CD14-positive monocyte (primary cell): ENCODE measurements at regions not wholly inside any gene's neighbourhood (a gene's known extent, or its start where the extent isn't known, plus 50 kb on each side); places are given as distances from the start of the nearest gene placed in this dataset.

Experiments
- DNase-seq, 3 donors: peaks; one replicate each; pipeline ENCODE4 v3.0.0-alpha.2; 2011 to 2022
- H2AFZ ChIP-seq: 2 replicates; pipeline ENCODE4 v1.6.0; 2012; ENCODE audit warnings: mild to moderate bottlenecking, low read depth, low read length, inconsistent platforms; ENCODE audit not compliant: insufficient read depth, poor library complexity, severe bottlenecking
- H3K27ac ChIP-seq, 2 donors: 1 replicate in 1 of 2; 2 replicates in 1 of 2; pipeline ENCODE4 v1.5.1; 2012 to 2013; ENCODE audit warnings: low read length in 2 of 2, control low read depth in 1 of 2, inconsistent platforms in 1 of 2, low read depth in 1 of 2, mild to moderate bottlenecking in 1 of 2
- H3K27me3 ChIP-seq, 2 donors: one replicate each; pipeline versions ENCODE4 v1.6.0 to v1.6.1; 2011 to 2013; ENCODE audit warnings: low read length in 2 of 2; ENCODE audit not compliant: control insufficient read depth in 2 of 2, insufficient read depth in 2 of 2
- H3K36me3 ChIP-seq, 2 donors: replicated peaks in 1 of 2; 1 replicate in 1 of 2; 2 replicates in 1 of 2; pipeline versions ENCODE4 v1.5.1 to v1.6.1; 2012 to 2013; ENCODE audit warnings: low read length in 2 of 2, control low read depth in 1 of 2, inconsistent platforms in 1 of 2, mild to moderate bottlenecking in 1 of 2; ENCODE audit not compliant: insufficient read depth in 2 of 2, control insufficient read depth in 1 of 2
- H3K4me1 ChIP-seq, 2 donors: 1 replicate in 1 of 2; 2 replicates in 1 of 2; pipeline versions ENCODE4 v1.5.1 to v1.6.1; 2012 to 2013; ENCODE audit warnings: low read length in 2 of 2, control low read depth in 1 of 2, inconsistent platforms in 1 of 2, mild to moderate bottlenecking in 1 of 2, moderate library complexity in 1 of 2; ENCODE audit not compliant: insufficient read depth in 2 of 2, control insufficient read depth in 1 of 2
- H3K4me2 ChIP-seq: replicated peaks from 2 replicates; pipeline ENCODE3; 2012; ENCODE audit warnings: low read length, moderate library complexity, mild to moderate bottlenecking; ENCODE audit not compliant: poor library complexity, severe bottlenecking; ENCODE audit errors: extremely low read depth
- H3K4me3 ChIP-seq, 3 experiments: fragments of 200-600 bp in 1 of 3; sonication (generic) in 1 of 3; replicated peaks in 1 of 3; 1 replicate in 2 of 3; 2 replicates in 1 of 3; pipeline ENCODE4 v1.5.1; 2011 to 2013; ENCODE audit warnings: low read length in 3 of 3, mild to moderate bottlenecking in 3 of 3, control low read depth in 2 of 3, low read depth in 2 of 3, inconsistent platforms in 1 of 3, moderate library complexity in 1 of 3
- H3K79me2 ChIP-seq: 2 replicates; pipeline ENCODE4 v1.6.0; 2012; ENCODE audit warnings: mild to moderate bottlenecking, control low read depth, inconsistent platforms, low read length, moderate library complexity; ENCODE audit not compliant: insufficient read depth
- H3K9ac ChIP-seq: 2 replicates; pipeline ENCODE4 v1.6.0; 2017; ENCODE audit warnings: low read length, mild to moderate bottlenecking; ENCODE audit not compliant: insufficient read depth, poor library complexity, severe bottlenecking
- H3K9me3 ChIP-seq, 2 donors: replicated peaks in 1 of 2; 1 replicate in 1 of 2; 2 replicates in 1 of 2; pipeline versions ENCODE4 v1.5.1 to v1.6.1; 2012 to 2013; ENCODE audit warnings: low read length in 2 of 2, control low read depth in 1 of 2; ENCODE audit not compliant: control insufficient read depth in 1 of 2, insufficient read depth in 1 of 2
- H4K20me1 ChIP-seq: 2 replicates; pipeline ENCODE4 v1.6.0; 2012; ENCODE audit warnings: mild to moderate bottlenecking, low read length, control low read depth, moderate library complexity; ENCODE audit not compliant: insufficient read depth
- H3K27ac Mint-ChIP-seq, 7 donors: one replicate each; pipeline ENCODE4 v1.8.0; 2020; ENCODE audit warnings: mild to moderate bottlenecking in 7 of 7, mixed read lengths in 7 of 7, moderate library complexity in 6 of 7, inconsistent platforms in 2 of 7
- H3K27me3 Mint-ChIP-seq, 3 donors: one replicate each; pipeline ENCODE4 v1.8.0; 2021 to 2022; ENCODE audit warnings: low read depth in 3 of 3, mild to moderate bottlenecking in 3 of 3, mixed read lengths in 3 of 3, moderate library complexity in 3 of 3, inconsistent platforms in 1 of 3
- H3K36me3 Mint-ChIP-seq, 2 donors: one replicate each; pipeline ENCODE4 v1.8.0; 2020; ENCODE audit warnings: mixed read lengths in 2 of 2, inconsistent platforms in 1 of 2, mild to moderate bottlenecking in 1 of 2
- H3K4me1 Mint-ChIP-seq: one replicate; pipeline ENCODE4 v1.8.0; 2020; ENCODE audit warnings: mild to moderate bottlenecking, mixed read lengths
- H3K4me3 Mint-ChIP-seq, 2 donors: one replicate each; pipeline ENCODE4 v1.8.0; 2020; ENCODE audit warnings: mild to moderate bottlenecking in 2 of 2, mixed read lengths in 2 of 2, moderate library complexity in 1 of 2
- H3K9me3 Mint-ChIP-seq, 7 donors: one replicate each; pipeline ENCODE4 v1.8.0; 2020 to 2022; ENCODE audit warnings: mixed read lengths in 7 of 7, mild to moderate bottlenecking in 6 of 7, moderate library complexity in 6 of 7, inconsistent platforms in 2 of 7
- CTCF ChIP-seq: fragments of 200-600 bp; IDR thresholded peaks from one replicate; pipeline ENCODE4 v1.8.0; 2022; ENCODE audit warnings: antibody characterized with exemption, mild to moderate bottlenecking
- WGBS: methylation state at CpG from one replicate; pipeline ENCODE4 v1.1.5; 2013; ENCODE audit warnings: missing lambda C conversion rate; ENCODE audit not compliant: insufficient coverage; 5-methylcytosine and 5-hydroxymethylcytosine counted together
- intact Hi-C, 2 donors: fragments of 100-400 bp; cut with micrococcal nuclease; formaldehyde crosslinking; loops; one replicate each; pipeline versions ENCODE4 v1.15.0 to v1.15.1; 2023

GRCh38 chr10:45179691-45180090 is 135.7 kb downstream of the OR13A1 start:
- no peak for TF ChIP-seq CTCF
- no peak overlapping the region for H3K4me3 ChIP-seq
- no peaks in the 10 kb centered on the region for H3K4me1 ChIP-seq
- H4K20me1 ChIP-seq: no peaks in the 10 kb centered on the region
- Mint-ChIP-seq H3K27ac (no peak overlapping the region), H3K36me3 (no peaks in the 10 kb centered on the region), H3K4me1 (no peaks in the 10 kb centered on the region), H3K9me3 (peaks cover 0 to 3% (median 0%) of the 10 kb centered on the region in 7 donors), H3K4me3 (no peak overlapping the region), H3K27me3 (peaks cover 0 to 2% (median 0%) of the 10 kb centered on the region in 3 donors)
- no peaks in the 10 kb centered on the region for H3K36me3 ChIP-seq
- no peak overlapping the region for H2AFZ ChIP-seq
- no peak overlapping the region for H3K27ac ChIP-seq
- H3K27me3 ChIP-seq: no peaks in the 10 kb centered on the region
- 94% methylated on average over 13 of the region's 13 CpGs for WGBS
- no peak for DNase-seq
- no peak overlapping the region for H3K9ac ChIP-seq
- intact Hi-C loops: no loop called here
- no peaks in the 10 kb centered on the region for H3K9me3 ChIP-seq
- H3K79me2 ChIP-seq: no peaks in the 10 kb centered on the region
- no peak overlapping the region for H3K4me2 ChIP-seq

GRCh38 chr10:45180507-45180906 is 134.9 kb downstream of the OR13A1 start:
- no peak for TF ChIP-seq CTCF
- Histone ChIP-seq H2AFZ (no peak overlapping the region), H3K36me3 (no peaks in the 10 kb centered on the region), H4K20me1 (no peaks in the 10 kb centered on the region), H3K4me3 (no peak overlapping the region), H3K4me1 (no peaks in the 10 kb centered on the region), H3K9ac (no peak overlapping the region), H3K4me2 (no peak overlapping the region), H3K27me3 (no peaks in the 10 kb centered on the region), H3K79me2 (no peaks in the 10 kb centered on the region), H3K27ac (no peak overlapping the region), H3K9me3 (no peaks in the 10 kb centered on the region)
- peaks cover 0 to 3% (median 0%) of the 10 kb centered on the region in 7 donors for H3K9me3 Mint-ChIP-seq
- H3K36me3 Mint-ChIP-seq: no peaks in the 10 kb centered on the region
- DNase-seq: no peak
- WGBS: 98% methylated on average over 14 of the region's 14 CpGs
- no peaks in the 10 kb centered on the region for H3K4me1 Mint-ChIP-seq
- peaks cover 0 to 2% (median under 1%) of the 10 kb centered on the region in 3 donors for H3K27me3 Mint-ChIP-seq
- intact Hi-C loops: no loop called here
- no peak overlapping the region for H3K27ac Mint-ChIP-seq
- H3K4me3 Mint-ChIP-seq: no peak overlapping the region
